ENCODE measurements at regions not wholly inside any gene's neighbourhood (a gene's known extent, or its start where the extent isn't known, plus 50 kb on each side); places are given as distances from the start of the nearest gene placed in this dataset.

DNA sequence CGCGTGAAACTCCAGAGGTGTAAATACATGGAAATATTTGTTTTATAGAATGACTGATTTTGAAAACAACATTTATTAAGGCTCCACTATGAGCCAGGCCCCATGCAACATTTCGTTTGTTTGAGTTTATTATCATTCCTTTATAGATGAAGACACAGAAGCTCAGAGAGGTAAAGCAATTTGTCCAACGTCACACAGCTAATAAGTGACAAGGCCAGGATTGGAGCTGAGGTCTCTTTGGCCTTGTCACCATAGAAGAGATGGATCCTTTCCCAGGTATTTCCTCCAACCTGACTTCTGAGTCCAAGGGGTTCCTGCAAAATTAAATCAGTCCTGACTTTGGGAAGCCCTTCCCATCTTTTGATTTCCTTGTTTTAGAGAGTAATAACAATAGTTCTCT, 98.0 kb downstream of the SYF2 start:
- TF ChIP-seq CTCF (IDR thresholded peaks at IDR 0.05), result no peak
- TF ChIP-seq POLR2A (IDR thresholded peaks at IDR 0.05), result no peak
